Stimulated activated CD4-positive, alpha-beta T cell treated with anti-CD3 and anti-CD28 coated beads, Interleukin-4, amount 100 ng/mL, for 4 hours (primary cell): ENCODE measurements at regions not wholly inside any gene's neighbourhood (a gene's known extent, or its start where the extent isn't known, plus 50 kb on each side); places are given as distances from the start of the nearest gene placed in this dataset.

Experiments used
- DNase-seq, 2 experiments: peaks; one replicate each; pipeline ENCODE4 v3.0.0-alpha.2; 2020

- DNase-seq = no peak
These were observed 353.7 kb downstream of the SLITRK6 start for GRCh38 chr13:85445534-85445933.

- DNase-seq = no peak
These were observed 357.2 kb downstream of the SLITRK6 start for GRCh38 chr13:85441975-85442374.

GRCh38 chr13:85441364-85441763 lies 357.9 kb downstream of the SLITRK6 start:
- DNase-seq = no peak

- DNase-seq = no peak
These were observed 363.2 kb downstream of the SLITRK6 start for GRCh38 chr13:85436029-85436428.

GRCh38 chr13:85434927-85435326 lies 364.3 kb downstream of the SLITRK6 start:
- DNase-seq = no peak

GRCh38 chr13:85432881-85433280 lies 366.3 kb downstream of the SLITRK6 start:
- DNase-seq = no peak

DNA sequence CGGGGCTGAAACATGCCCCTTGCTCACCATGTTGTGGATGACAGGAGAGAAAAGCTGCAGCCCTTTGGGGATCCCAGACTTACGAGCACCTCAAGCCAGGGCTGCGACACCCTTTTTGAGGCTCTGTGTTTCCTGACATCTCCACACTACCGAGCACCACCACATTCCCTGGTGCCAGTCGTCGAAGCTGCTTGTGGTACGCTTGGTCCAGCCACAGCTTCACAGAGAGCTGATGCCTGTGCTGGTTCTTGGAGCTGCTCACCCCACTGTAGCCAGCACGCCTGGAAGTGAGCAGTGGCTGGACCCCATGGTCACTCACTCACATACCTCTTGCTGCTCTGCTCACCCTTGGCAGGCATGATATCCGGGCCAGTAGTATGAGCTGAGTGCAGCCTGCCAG lies 367.5 kb downstream of the SLITRK6 start:
- DNase-seq = no peak

DNA sequence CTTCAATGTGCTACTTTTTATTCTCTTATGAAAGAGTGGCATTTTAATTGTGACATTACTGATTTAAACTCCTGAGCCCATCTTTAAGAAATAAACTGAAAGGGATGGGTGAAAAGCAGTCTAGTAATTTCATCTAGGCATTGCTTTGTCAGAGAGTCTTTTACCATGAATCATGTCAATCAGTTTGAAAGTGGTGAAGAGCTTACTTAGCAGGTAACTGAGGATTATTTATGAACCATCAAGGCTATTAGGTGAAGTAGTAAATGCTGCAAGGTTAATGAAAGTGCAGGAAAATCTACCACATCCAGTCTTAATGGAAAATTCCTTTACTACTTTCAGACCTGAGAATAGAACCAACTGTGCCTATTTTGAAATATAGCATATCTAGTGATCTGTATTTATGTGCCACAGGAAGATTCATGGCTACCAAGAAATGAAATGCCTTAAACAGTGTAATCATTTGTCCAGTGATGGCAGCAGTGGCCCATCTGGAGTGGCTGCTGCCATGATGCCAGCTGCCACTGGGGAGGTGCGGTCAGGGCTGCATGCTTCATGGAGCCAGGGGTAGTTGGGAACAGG lies 368.9 kb downstream of the SLITRK6 start:
- no peak for DNase-seq

- DNase-seq = no peak
These were observed 371.8 kb downstream of the SLITRK6 start for GRCh38 chr13:85427416-85427815.

GRCh38 chr13:85420136-85420535 lies 379.1 kb downstream of the SLITRK6 start:
- no peak for DNase-seq

GRCh38 chr13:85419611-85420010 lies 379.6 kb downstream of the SLITRK6 start:
- no peak for DNase-seq

DNA sequence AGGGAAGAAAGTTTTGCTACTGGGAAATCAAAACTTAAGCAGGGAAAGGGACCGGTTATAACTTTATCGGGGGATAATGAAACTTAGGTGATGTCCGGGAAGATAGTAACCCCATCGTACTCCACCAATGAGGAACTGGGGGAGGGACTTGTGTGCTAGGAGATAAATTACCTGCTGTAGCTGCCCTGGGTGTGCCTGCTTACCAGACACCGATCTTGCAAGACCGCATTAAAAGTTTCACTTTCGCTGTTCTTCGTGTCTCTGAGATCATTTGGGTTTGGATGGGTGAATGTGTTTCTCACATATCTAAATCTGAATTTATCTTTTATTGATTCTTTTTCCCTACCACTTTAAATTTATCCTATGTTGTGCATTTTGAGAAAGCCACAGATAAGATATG lies 381.4 kb downstream of the SLITRK6 start:
- no peak for DNase-seq

DNA sequence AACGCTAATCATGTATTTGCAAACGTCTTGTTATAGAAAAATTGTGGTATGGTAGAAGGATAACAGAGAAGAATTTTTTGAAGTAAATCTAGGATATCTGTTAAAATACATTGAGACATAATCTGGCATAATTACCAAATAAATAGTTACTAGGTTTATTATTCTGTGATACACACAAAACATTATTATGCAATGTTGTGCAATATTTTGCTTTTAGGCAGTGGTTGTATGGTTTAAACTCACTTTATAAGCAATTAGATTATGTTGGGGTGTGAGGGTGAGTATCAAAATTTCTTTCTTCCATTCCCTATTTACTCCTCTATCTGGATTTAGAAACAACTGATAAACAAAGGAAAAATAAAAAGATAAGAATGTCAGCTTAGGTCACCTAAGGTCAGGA lies 385.6 kb downstream of the SLITRK6 start:
- DNase-seq = no peak

DNA sequence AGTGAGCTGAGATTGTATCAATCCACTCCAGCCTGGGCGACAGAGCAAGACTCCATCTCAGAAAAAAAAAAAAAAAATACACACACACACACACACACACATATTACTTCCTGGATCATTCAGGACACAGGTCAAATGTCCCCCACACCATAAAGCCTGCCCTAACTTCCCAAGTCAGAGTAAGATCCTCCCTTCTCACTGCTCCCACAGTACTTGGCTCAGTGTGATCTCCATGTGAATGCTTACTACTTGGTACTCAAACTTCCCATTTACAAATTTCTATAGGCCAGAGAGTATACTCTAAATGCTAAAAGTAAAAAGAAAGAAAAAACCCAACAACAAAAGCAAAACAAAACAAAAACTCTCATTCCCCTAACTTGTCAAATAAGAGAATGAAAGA lies 386.8 kb downstream of the SLITRK6 start:
- DNase-seq = no peak

DNA sequence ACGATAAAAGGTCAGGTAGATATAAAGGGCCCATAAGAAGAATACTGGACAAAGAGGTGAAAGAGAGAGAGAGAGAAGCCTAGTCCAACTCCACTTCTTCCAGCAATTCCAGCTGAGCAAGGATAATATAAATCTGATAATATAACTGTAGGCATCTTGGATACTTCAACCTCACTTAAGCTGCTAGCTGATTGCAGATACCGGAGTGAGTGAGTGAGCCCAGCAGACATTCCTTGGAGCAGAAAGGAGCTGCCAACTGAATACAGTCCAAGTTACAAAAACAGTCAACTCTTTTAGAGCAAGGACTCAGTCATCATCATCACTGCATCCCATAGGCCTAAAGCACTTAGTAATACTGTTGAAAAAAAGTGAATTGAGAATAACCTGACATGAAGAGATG lies 387.6 kb downstream of the SLITRK6 start:
- no peak for DNase-seq

GRCh38 chr13:85408415-85408814 lies 390.8 kb downstream of the SLITRK6 start:
- DNase-seq = no peak

- DNase-seq = no peak
These were observed 392.8 kb downstream of the SLITRK6 start for GRCh38 chr13:85406269-85406975.

- no peak for DNase-seq
These were observed 393.8 kb downstream of the SLITRK6 start for GRCh38 chr13:85405316-85405897.

- DNase-seq = no peak
These were observed 412.8 kb downstream of the SLITRK6 start for GRCh38 chr13:85386424-85386823.

GRCh38 chr13:85383291-85383690 lies 415.9 kb downstream of the SLITRK6 start:
- DNase-seq = no peak

GRCh38 chr13:85381082-85381481 lies 418.1 kb downstream of the SLITRK6 start:
- DNase-seq = no peak

DNA sequence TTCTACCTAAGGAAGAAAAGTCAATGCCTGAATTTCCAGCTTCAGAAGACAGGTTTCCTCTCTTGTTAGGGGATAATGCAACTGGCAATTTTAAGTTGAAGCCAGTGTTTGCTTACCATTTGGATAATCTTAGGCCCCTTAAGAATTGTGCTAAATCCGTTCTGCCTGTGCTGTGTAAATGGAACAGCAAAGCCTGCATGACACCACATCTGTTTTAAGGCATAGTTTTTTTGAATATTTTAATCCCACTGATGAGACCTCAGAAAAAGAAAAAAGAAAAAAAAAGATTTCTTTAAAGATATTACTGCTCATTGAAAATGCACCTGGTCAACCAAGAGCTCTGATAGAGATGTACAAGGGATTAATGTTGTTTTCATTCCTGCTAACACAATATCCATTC lies 419.2 kb downstream of the SLITRK6 start:
- no peak for DNase-seq

DNA sequence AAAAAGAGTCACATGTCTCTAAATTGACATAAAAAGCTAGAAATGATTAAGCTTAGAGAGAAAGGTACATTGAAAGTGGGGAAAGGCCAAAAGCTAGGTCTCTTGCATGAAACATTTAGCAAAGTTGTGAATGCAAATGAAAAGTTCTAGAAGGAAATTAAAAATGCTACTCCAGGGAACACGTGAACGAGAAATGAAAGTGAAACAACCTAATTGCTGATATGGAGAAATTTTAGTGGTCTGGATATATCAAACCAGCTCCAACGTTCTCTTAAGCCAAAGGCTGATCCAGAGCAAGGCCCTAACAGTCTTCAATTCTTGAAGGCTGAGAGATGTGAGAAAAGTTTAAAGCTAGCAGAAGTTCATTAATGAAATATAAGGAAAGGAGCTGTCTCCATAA lies 419.8 kb downstream of the SLITRK6 start:
- no peak for DNase-seq

DNA sequence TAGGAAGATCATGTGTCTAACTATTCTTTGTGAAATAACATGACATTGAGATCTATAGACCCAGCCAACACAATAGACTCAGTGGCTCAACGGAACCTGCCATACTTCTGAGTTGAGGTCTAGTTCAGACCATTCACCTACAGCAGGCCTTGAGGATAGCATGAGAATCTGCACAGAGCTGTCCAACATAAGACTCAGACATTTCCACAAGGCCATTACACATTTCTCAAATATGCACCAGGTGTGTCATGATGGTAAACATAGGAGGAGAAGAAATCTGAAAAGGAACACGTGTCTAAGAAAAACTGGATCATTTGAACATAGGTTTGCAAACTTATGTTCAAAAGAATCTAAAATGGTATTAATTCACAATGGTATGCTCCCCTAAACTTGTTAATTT lies 421.4 kb downstream of the SLITRK6 start:
- no peak for DNase-seq

- DNase-seq = no peak
These were observed 425.9 kb downstream of the SLITRK6 start for GRCh38 chr13:85373322-85373721.
